H1 (cell line): ENCODE measurements at regions not wholly inside any gene's neighbourhood (a gene's known extent, or its start where the extent isn't known, plus 50 kb on each side); places are given as distances from the start of the nearest gene placed in this dataset.

ENCODE experiments used
- CTCF ChIA-PET: fragments of 300-600 bp; sonication (Branson Sonifier 250); formaldehyde crosslinking; loops from one replicate; lab custom pipeline; 2021; ENCODE audit not compliant: partially characterized antibody; lab: Charles Lee
- POLR2A ChIA-PET: fragments of 300-600 bp; sonication (Branson Sonifier 250); formaldehyde crosslinking; loops from one replicate; lab custom pipeline; 2021; ENCODE audit warnings: inconsistent platforms; ENCODE audit not compliant: partially characterized antibody; lab: Charles Lee
- DNase-seq, 2 experiments: peaks; one replicate each; pipeline versions ENCODE4 v3.0.0 to v3.0.0-alpha.2; 2010 to 2022; ENCODE audit warnings: low spot score in 2 of 2, low read depth in 1 of 2, mixed read lengths in 1 of 2
- FAIRE-seq: peaks from 2 replicates; lab custom pipeline; 2011; peaks lifted over from hg19 to GRCh38; lab: Jason Lieb, UNC
- H2AFZ ChIP-seq: 2 replicates; pipeline ENCODE4 v1.8.1; 2012; ENCODE audit warnings: low read length, inconsistent platforms
- H2AK5ac ChIP-seq: 2 replicates; pipeline ENCODE4 v1.6.1; 2013; ENCODE audit warnings: low read depth, low read length
- H2BK120ac ChIP-seq: replicated peaks from 2 replicates; pipeline ENCODE3; 2013; ENCODE audit warnings: low read depth, low read length, inconsistent platforms
- H2BK12ac ChIP-seq: 2 replicates; pipeline ENCODE4 v1.6.1; 2013; ENCODE audit warnings: low read depth, low read length
- H2BK15ac ChIP-seq: 2 replicates; pipeline ENCODE4 v1.6.1; 2013; ENCODE audit warnings: low read length
- H2BK20ac ChIP-seq: 2 replicates; pipeline ENCODE4 v1.6.1; 2013; ENCODE audit warnings: low read length
- H2BK5ac ChIP-seq: 2 replicates; pipeline ENCODE4 v1.6.1; 2013; ENCODE audit warnings: low read depth, low read length
- H3K14ac ChIP-seq: 2 replicates; pipeline ENCODE4 v1.6.1; 2013; ENCODE audit warnings: inconsistent platforms; ENCODE audit not compliant: insufficient read length
- H3K18ac ChIP-seq: 2 replicates; pipeline ENCODE4 v1.6.1; 2013; ENCODE audit warnings: low read length; ENCODE audit errors: extremely low read depth
- H3K23ac ChIP-seq: 2 replicates; pipeline ENCODE4 v1.6.1; 2013; ENCODE audit warnings: inconsistent platforms; ENCODE audit not compliant: insufficient read length
- H3K23me2 ChIP-seq: 2 replicates; pipeline ENCODE4 v1.6.1; 2013; ENCODE audit warnings: low read depth, low read length
- H3K27ac ChIP-seq: 2 replicates; pipeline ENCODE4 v1.6.1; 2011; ENCODE audit warnings: low read depth, low read length, inconsistent platforms
- H3K27me3 ChIP-seq, 4 experiments: replicated peaks in 1 of 4; 1 replicate in 1 of 4; 2 replicates in 3 of 4; pipeline versions ENCODE4 v1.6.1 to v1.8.1; 2011 to 2013; ENCODE audit warnings: low read length in 3 of 4, mild to moderate bottlenecking in 3 of 4, inconsistent platforms in 2 of 4, mixed read lengths in 2 of 4, moderate library complexity in 1 of 4; ENCODE audit not compliant: control insufficient read depth in 3 of 4, insufficient read depth in 3 of 4; ENCODE audit errors: extremely low read depth in 1 of 4
- H3K36me3 ChIP-seq, 4 experiments: 2 replicates each; pipeline versions ENCODE4 v1.6.1 to v1.8.1; 2011 to 2013; ENCODE audit warnings: mild to moderate bottlenecking in 4 of 4, low read length in 3 of 4, moderate library complexity in 2 of 4, control low read depth in 1 of 4, inconsistent platforms in 1 of 4; ENCODE audit not compliant: insufficient read depth in 4 of 4, control insufficient read depth in 2 of 4
- H3K4ac ChIP-seq: replicated peaks from 2 replicates; pipeline ENCODE3; 2013; ENCODE audit warnings: low read length, low read depth, mixed read lengths, inconsistent platforms; ENCODE audit not compliant: insufficient read length
- H3K4me1 ChIP-seq, 4 experiments: replicated peaks in 1 of 4; 1 replicate in 1 of 4; 2 replicates in 3 of 4; pipeline versions ENCODE4 v1.6.1 to v1.8.1; 2011 to 2013; ENCODE audit warnings: low read length in 3 of 4, inconsistent platforms in 2 of 4, mixed read lengths in 1 of 4; ENCODE audit not compliant: insufficient read depth in 4 of 4, control insufficient read depth in 3 of 4
- H3K4me2 ChIP-seq, 2 experiments: 2 replicates each; pipeline versions ENCODE4 v1.6.1 to v1.8.1; 2011 to 2013; ENCODE audit warnings: low read depth in 2 of 2, low read length in 2 of 2, control low read depth in 1 of 2, inconsistent platforms in 1 of 2, mild to moderate bottlenecking in 1 of 2; ENCODE audit not compliant: insufficient read depth in 1 of 2
- H3K4me3 ChIP-seq, 4 experiments: fragments of 200-600, 300-600 bp in 1 of 4; sonication (generic), shearing (Covaris generic), sonication (Bioruptor Twin) in 1 of 4; 2 replicates each; pipeline versions ENCODE4 v1.5.1 to v1.8.1; 2011 to 2016; ENCODE audit warnings: low read length in 4 of 4, low read depth in 3 of 4, control low read depth in 2 of 4, inconsistent platforms in 2 of 4, mild to moderate bottlenecking in 2 of 4, mixed read lengths in 1 of 4, moderate library complexity in 1 of 4; ENCODE audit not compliant: insufficient read depth in 2 of 4; ENCODE audit errors: extremely low read depth in 1 of 4
- H3K56ac ChIP-seq: replicated peaks from 2 replicates; pipeline ENCODE3; 2013; ENCODE audit warnings: low read depth, mild to moderate bottlenecking, mixed read lengths, low read length, inconsistent platforms; ENCODE audit not compliant: insufficient read length
- H3K79me1 ChIP-seq: 2 replicates; pipeline ENCODE4 v1.6.1; 2013; ENCODE audit warnings: low read depth, low read length, control low read depth
- H3K79me2 ChIP-seq, 2 experiments: 2 replicates each; pipeline versions ENCODE4 v1.6.1 to v1.8.1; 2012 to 2013; ENCODE audit warnings: low read length in 2 of 2, mild to moderate bottlenecking in 2 of 2, inconsistent platforms in 1 of 2; ENCODE audit not compliant: insufficient read depth in 2 of 2, control insufficient read depth in 1 of 2
- H3K9ac ChIP-seq, 4 experiments: replicated peaks in 1 of 4; 1 replicate in 1 of 4; 2 replicates in 3 of 4; pipeline versions ENCODE4 v1.6.1 to v1.8.1; 2011 to 2013; ENCODE audit warnings: low read depth in 3 of 4, low read length in 3 of 4, control low read depth in 2 of 4, mild to moderate bottlenecking in 2 of 4, moderate library complexity in 2 of 4, inconsistent platforms in 1 of 4; ENCODE audit errors: extremely low read depth in 1 of 4
- H3K9me3 ChIP-seq, 2 experiments: 2 replicates each; pipeline versions ENCODE4 v1.6.1 to v1.8.1; 2012 to 2013; ENCODE audit warnings: mild to moderate bottlenecking in 2 of 2, moderate library complexity in 2 of 2, control low read depth in 1 of 2, inconsistent platforms in 1 of 2, low read depth in 1 of 2, low read length in 1 of 2, mixed read lengths in 1 of 2; ENCODE audit not compliant: insufficient read depth in 2 of 2
- H4K20me1 ChIP-seq, 2 experiments: replicated peaks in 1 of 2; 2 replicates each; pipeline versions ENCODE3 to v1.8.1; 2011 to 2013; ENCODE audit warnings: inconsistent platforms in 2 of 2, low read length in 2 of 2, mild to moderate bottlenecking in 1 of 2; ENCODE audit not compliant: insufficient read depth in 2 of 2, control insufficient read depth in 1 of 2
- H4K5ac ChIP-seq: 2 replicates; pipeline ENCODE4 v1.6.1; 2013; ENCODE audit warnings: low read length, low read depth, mixed read lengths, inconsistent platforms; ENCODE audit not compliant: insufficient read length
- H4K8ac ChIP-seq: 2 replicates; pipeline ENCODE4 v1.8.0; 2013; ENCODE audit warnings: mild to moderate bottlenecking, moderate library complexity, low read length, inconsistent platforms; ENCODE audit not compliant: insufficient read depth; ENCODE audit errors: extremely low read depth
- H4K91ac ChIP-seq: replicated peaks from 2 replicates; pipeline ENCODE3; 2013; ENCODE audit warnings: low read length, mixed read lengths, inconsistent platforms; ENCODE audit not compliant: insufficient read length
- EGR1 ChIP-seq: IDR thresholded peaks from 2 replicates; pipeline ENCODE4 v1.6.1; 2011; ENCODE audit warnings: low read depth, low read length, borderline replicate concordance
- GABPA ChIP-seq: IDR thresholded peaks from 2 replicates; pipeline ENCODE4 v1.6.1; 2011; ENCODE audit warnings: mild to moderate bottlenecking, low read length, moderate library complexity, borderline replicate concordance; ENCODE audit not compliant: insufficient read depth
- MAFK ChIP-seq: IDR thresholded peaks from 2 replicates; pipeline ENCODE4 v1.6.1; 2012; ENCODE audit warnings: low read depth, mild to moderate bottlenecking, improper control_type of control experiment, low read length
- TBP ChIP-seq: IDR thresholded peaks from 2 replicates; pipeline ENCODE4 v1.6.1; 2011; ENCODE audit warnings: low read depth, low read length, improper control_type of control experiment

GRCh38 chr4:137668885-137669545 is 136.7 kb upstream of the PCDH18 start:
- H3K9ac ChIP-seq: no peak overlapping the region
- no peak for DNase-seq
- H3K18ac ChIP-seq: no peak overlapping the region
- H3K27ac ChIP-seq: no peak overlapping the region
- H3K4me2 ChIP-seq: no peak overlapping the region
- no peak overlapping the region for H4K91ac ChIP-seq
- H2BK15ac ChIP-seq: no peak overlapping the region
- no peaks in the 10 kb centered on the region for H3K79me2 ChIP-seq
- H3K79me1 ChIP-seq: no peaks in the 10 kb centered on the region
- H3K9me3 ChIP-seq: no peaks in the 10 kb centered on the region
- no peak overlapping the region for H3K23ac ChIP-seq
- H3K56ac ChIP-seq: no peak overlapping the region
- H3K36me3 ChIP-seq: no peaks in the 10 kb centered on the region
- H3K4ac ChIP-seq: no peak overlapping the region
- no peaks in the 10 kb centered on the region for H4K20me1 ChIP-seq
- H3K4me1 ChIP-seq: peaks cover 0 to 3% (median under 1%) of the 10 kb centered on the region in 4 experiments; a peak in 2 of 7 replicates
- POLR2A ChIA-PET: no interaction called here
- no peak overlapping the region for H2BK20ac ChIP-seq
- H3K23me2 ChIP-seq: no peaks in the 10 kb centered on the region
- no peaks in the 10 kb centered on the region for H3K27me3 ChIP-seq
- H2BK5ac ChIP-seq: no peak overlapping the region
- H2BK120ac ChIP-seq: no peak overlapping the region
- no peak overlapping the region for H2BK12ac ChIP-seq
- FAIRE-seq: no peak
- no peak overlapping the region for H4K8ac ChIP-seq
- CTCF ChIA-PET: interaction anchor here (1.3 kb wide), 1 partner anchor 58 kb away, joined by 3 read pairs; no protein-coding TSS in a partner anchor
- no peak overlapping the region for H3K14ac ChIP-seq
- no peak overlapping the region for H2AK5ac ChIP-seq
- no peak overlapping the region for H4K5ac ChIP-seq
- no peak for TF ChIP-seq GABPA
- no peak for TF ChIP-seq TBP
- TF ChIP-seq EGR1: no peak
- TF ChIP-seq MAFK: peak; percentile 98
- no peak overlapping the region for H2AFZ ChIP-seq
- H3K4me3 ChIP-seq: no peak overlapping the region
